CD4-positive, CD25-positive, alpha-beta regulatory T cell (primary cell): ENCODE measurements at regions not wholly inside any gene's neighbourhood (a gene's known extent, or its start where the extent isn't known, plus 50 kb on each side); places are given as distances from the start of the nearest gene placed in this dataset.

Experiments
- ATAC-seq, 2 donors: fragments of 150-1000 bp; cut with Tn5 transposase; one replicate each; pipeline ENCODE4 v1.10.0; 2021; ENCODE audit warnings: low read depth in 2 of 2, moderate number of reproducible peaks in 2 of 2, moderate library complexity in 1 of 2
- DNase-seq, 3 donors: peaks; one replicate each; pipeline versions ENCODE4 v3.0.0 to v3.0.0-alpha.2; 2012 to 2022; ENCODE audit warnings: mixed read lengths in 1 of 3
- H3K27ac ChIP-seq: one replicate; pipeline ENCODE4 v1.7.0; 2013; ENCODE audit warnings: mild to moderate bottlenecking, low read length; ENCODE audit not compliant: insufficient read depth, poor library complexity, severe bottlenecking
- H3K27me3 ChIP-seq: one replicate; pipeline ENCODE4 v1.7.0; 2013; ENCODE audit warnings: low read length; ENCODE audit not compliant: control insufficient read depth, insufficient read depth
- H3K36me3 ChIP-seq: one replicate; pipeline ENCODE4 v1.7.0; 2013; ENCODE audit warnings: mild to moderate bottlenecking, low read length, moderate library complexity; ENCODE audit not compliant: control insufficient read depth, insufficient read depth
- H3K4me1 ChIP-seq: 2 replicates; pipeline ENCODE4 v1.7.0; 2013; ENCODE audit warnings: mild to moderate bottlenecking, low read length; ENCODE audit not compliant: insufficient read depth, control insufficient read depth, poor library complexity, severe bottlenecking
- H3K4me3 ChIP-seq: one replicate; pipeline ENCODE4 v1.7.0; 2013; ENCODE audit warnings: low read depth, mild to moderate bottlenecking, low read length, moderate library complexity
- H3K9me3 ChIP-seq, 2 experiments: 1 replicate in 1 of 2; 2 replicates in 1 of 2; pipeline ENCODE4 v1.7.0; 2013; ENCODE audit warnings: low read length in 2 of 2, mild to moderate bottlenecking in 1 of 2, moderate library complexity in 1 of 2; ENCODE audit not compliant: control insufficient read depth in 2 of 2
- H3K27ac Mint-ChIP-seq, 3 donors: one replicate each; pipeline ENCODE4 v1.8.0; 2020 to 2022; ENCODE audit warnings: mild to moderate bottlenecking in 3 of 3, mixed read lengths in 3 of 3, moderate library complexity in 2 of 3
- H3K27me3 Mint-ChIP-seq: one replicate; pipeline ENCODE4 v1.8.0; 2022; ENCODE audit warnings: mild to moderate bottlenecking, mixed read lengths
- H3K36me3 Mint-ChIP-seq: one replicate; pipeline ENCODE4 v1.8.0; 2020; ENCODE audit warnings: mixed read lengths
- H3K4me1 Mint-ChIP-seq, 4 donors: one replicate each; pipeline ENCODE4 v1.8.0; 2020 to 2022; ENCODE audit warnings: mixed read lengths in 4 of 4, mild to moderate bottlenecking in 1 of 4
- H3K4me3 Mint-ChIP-seq, 4 donors: one replicate each; pipeline ENCODE4 v1.8.0; 2020 to 2022; ENCODE audit warnings: mild to moderate bottlenecking in 4 of 4, mixed read lengths in 4 of 4, moderate library complexity in 3 of 4
- H3K9me3 Mint-ChIP-seq, 7 donors: one replicate each; pipeline ENCODE4 v1.8.0; 2020 to 2022; ENCODE audit warnings: mixed read lengths in 7 of 7, mild to moderate bottlenecking in 3 of 7, moderate library complexity in 2 of 7

DNA sequence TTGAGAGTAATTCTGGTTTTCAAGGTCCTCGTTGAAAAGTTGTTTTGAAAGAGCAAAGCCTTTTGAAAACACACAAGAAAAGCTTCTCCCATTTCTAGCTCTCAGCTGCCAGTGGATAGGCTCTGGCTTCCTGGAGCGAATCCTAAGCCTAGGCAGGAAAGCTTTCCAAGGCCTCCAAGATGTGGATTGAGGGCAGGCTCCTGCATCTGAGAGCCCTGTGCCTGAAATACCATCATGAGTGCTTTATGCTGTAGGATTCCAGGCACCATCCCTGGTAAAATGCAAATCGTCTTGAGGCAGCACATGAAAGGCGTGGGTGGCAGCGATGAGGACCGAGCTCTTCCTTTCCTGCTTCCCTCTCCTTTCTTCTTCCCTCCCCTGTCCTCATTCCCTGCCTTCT, 60.7 kb upstream of the CORO2B start:
- Mint-ChIP-seq H3K27ac (no peak overlapping the region), H3K36me3 (no peaks in the 10 kb centered on the region), H3K9me3 (peaks cover 0 to 7% (median 3%) of the 10 kb centered on the region in 7 donors), H3K27me3 (peaks cover 29% of the 10 kb centered on the region), H3K4me1 (no peaks in the 10 kb centered on the region), H3K4me3 (no peak overlapping the region)
- H3K4me3 ChIP-seq, result no peak overlapping the region
- H3K36me3 ChIP-seq, result no peaks in the 10 kb centered on the region
- no peak for ATAC-seq
- H3K4me1 ChIP-seq, result no peaks in the 10 kb centered on the region
- no peak for DNase-seq
- H3K9me3 ChIP-seq, result no peaks in the 10 kb centered on the region
- peaks cover 4% of the 10 kb centered on the region for H3K27me3 ChIP-seq
- H3K27ac ChIP-seq, result no peak overlapping the region

DNA sequence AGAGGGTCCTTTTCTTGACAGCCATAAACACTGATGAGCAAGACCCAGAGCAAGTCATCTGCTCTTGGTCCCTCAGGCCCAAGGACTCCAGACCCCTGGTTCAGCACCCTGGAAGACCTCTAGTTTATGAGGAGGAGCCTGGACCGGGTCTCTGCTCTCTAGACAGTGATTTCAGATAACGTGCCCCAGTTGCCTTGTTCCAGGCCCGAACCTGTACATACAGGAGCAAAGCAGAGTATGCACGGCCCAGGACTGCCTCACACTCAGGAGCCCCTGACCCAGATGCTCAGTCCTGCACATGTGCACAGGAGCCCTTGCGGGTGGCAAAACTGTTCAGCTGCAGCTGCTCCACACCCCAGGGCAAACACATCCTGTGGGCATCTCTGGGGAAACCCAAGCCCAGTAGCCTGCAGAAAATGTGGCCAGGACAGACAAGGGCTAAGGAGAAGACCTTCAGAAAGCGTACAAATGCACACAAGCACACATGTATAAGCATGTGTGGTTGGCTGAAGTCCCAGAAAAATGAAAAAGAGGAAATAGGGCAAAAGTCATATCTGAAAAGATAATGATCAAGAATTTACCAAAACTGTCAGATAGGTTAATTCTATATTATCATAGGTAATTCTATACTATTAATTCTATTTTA, 59.9 kb upstream of the CORO2B start:
- DNase-seq, result no peak
- H3K27me3 Mint-ChIP-seq, result peaks cover 31% of the 10 kb centered on the region
- H3K4me3 Mint-ChIP-seq, result no peak overlapping the region
- H3K27ac Mint-ChIP-seq, result no peak overlapping the region
- no peaks in the 10 kb centered on the region for H3K4me1 Mint-ChIP-seq
- no peaks in the 10 kb centered on the region for H3K36me3 Mint-ChIP-seq
- H3K27me3 ChIP-seq, result peaks cover 4% of the 10 kb centered on the region
- no peak overlapping the region for H3K4me3 ChIP-seq
- no peak overlapping the region for H3K27ac ChIP-seq
- no peak for ATAC-seq
- H3K4me1 ChIP-seq, result no peaks in the 10 kb centered on the region
- H3K9me3 Mint-ChIP-seq, result peaks cover 0 to under 1% (median 0%) of the 10 kb centered on the region in 7 donors
- H3K9me3 ChIP-seq, result no peaks in the 10 kb centered on the region
- H3K36me3 ChIP-seq, result no peaks in the 10 kb centered on the region

DNA sequence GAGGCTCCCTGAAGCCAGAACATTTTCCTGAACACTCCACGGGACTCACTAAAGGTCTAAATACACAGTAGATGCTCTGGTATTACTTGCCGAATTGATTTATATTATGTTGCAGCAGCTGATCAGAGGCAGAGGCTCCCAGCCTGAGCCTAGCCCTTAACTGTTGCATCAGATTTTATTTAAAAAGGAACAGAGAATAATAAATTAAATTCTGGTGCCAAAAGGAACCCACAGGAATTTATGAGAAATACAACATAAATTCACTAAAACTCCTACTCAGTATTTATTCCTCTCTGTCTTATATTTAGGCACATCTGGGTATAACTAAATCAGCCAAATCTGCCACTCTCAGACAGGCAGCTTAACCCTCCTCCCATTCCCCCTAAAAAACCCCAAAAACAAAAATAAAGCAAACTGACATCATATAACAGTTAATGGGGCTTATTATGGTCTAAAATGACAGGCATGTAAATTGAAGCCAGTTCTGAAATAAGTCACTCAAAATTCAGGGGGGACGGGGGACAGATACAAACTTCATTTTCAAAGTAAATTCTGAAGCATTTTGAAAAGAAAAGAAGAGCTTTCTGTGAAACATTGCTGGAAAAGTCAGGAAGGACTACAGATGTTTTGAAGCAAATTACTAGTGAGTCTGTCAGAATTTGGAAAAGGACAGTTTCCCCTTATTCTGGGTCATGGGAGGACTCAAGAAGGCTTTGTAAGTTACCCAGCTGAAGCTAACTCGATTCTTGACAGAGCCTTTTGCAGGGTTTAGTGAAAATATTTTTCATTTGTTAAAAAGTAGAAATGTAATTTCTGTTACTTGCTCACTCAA, 53.8 kb upstream of the CORO2B start:
- no peaks in the 10 kb centered on the region for H3K36me3 ChIP-seq
- no peak overlapping the region for H3K4me3 ChIP-seq
- no peaks in the 10 kb centered on the region for H3K9me3 ChIP-seq
- Mint-ChIP-seq H3K27ac (no peak overlapping the region), H3K27me3 (peaks cover 62% of the 10 kb centered on the region), H3K36me3 (no peaks in the 10 kb centered on the region), H3K4me3 (no peak overlapping the region), H3K4me1 (peaks cover 0 to 3% (median 2%) of the 10 kb centered on the region in 4 donors), H3K9me3 (no peaks in the 10 kb centered on the region)
- H3K4me1 ChIP-seq, result no peaks in the 10 kb centered on the region
- DNase-seq (no peak), ATAC-seq (no peak)
- peaks cover 7% of the 10 kb centered on the region for H3K27me3 ChIP-seq
- no peak overlapping the region for H3K27ac ChIP-seq

DNA sequence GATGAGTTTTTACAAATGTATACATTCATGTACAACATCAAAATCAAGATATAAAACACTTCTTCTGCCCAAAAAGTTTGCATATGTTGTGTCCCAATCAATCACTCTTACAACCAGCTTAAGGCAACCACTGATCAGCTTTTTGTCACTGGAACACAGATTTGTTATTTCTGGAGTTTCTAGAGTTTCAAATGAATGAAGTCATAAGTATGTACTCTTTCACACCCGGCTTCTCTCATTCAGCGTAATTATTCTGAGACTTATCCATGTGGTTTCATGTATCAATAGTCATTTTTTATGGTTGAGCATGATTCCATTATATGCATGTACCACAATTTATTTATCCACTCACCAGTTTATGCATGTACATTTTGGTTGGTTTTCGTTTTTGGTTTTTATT, 53.0 kb upstream of the CORO2B start:
- Histone ChIP-seq H3K4me3 (no peak overlapping the region), H3K27me3 (peaks cover 7% of the 10 kb centered on the region), H3K9me3 (no peaks in the 10 kb centered on the region), H3K4me1 (no peaks in the 10 kb centered on the region), H3K36me3 (no peaks in the 10 kb centered on the region), H3K27ac (no peak overlapping the region)
- Mint-ChIP-seq H3K36me3 (no peaks in the 10 kb centered on the region), H3K9me3 (peaks cover 0 to 2% (median 0%) of the 10 kb centered on the region in 7 donors), H3K4me1 (peaks cover 0 to 3% (median 2%) of the 10 kb centered on the region in 4 donors), H3K4me3 (no peak overlapping the region), H3K27me3 (peaks cover 61% of the 10 kb centered on the region), H3K27ac (no peak overlapping the region)
- no peak for ATAC-seq
- DNase-seq, result no peak

DNA sequence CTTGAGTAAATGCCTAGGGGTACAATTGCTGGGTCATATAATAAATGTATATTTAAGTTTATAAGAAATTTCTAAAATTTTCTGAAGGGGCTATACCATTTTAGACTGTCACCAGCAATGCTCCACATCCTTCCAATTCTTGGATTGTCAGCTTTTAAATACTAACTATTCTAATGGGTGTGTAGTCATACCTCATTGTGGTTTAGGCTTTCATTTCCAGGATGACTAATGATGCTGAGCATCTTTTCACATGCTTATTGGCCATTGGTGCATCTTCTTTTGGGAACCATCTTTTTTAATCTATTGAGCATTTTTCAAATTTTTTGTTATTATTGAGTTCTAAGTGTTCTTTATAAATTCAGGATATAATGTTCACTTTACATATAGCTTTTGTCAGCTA, 52.5 kb upstream of the CORO2B start:
- Histone ChIP-seq H3K4me1 (no peaks in the 10 kb centered on the region), H3K9me3 (no peaks in the 10 kb centered on the region), H3K27ac (no peak overlapping the region), H3K27me3 (peaks cover 7% of the 10 kb centered on the region), H3K36me3 (no peaks in the 10 kb centered on the region), H3K4me3 (no peak overlapping the region)
- Mint-ChIP-seq H3K4me1 (peaks cover 0 to 3% (median 2%) of the 10 kb centered on the region in 4 donors), H3K9me3 (peaks cover 0 to 6% (median 0%) of the 10 kb centered on the region in 7 donors), H3K27me3 (peaks cover 62% of the 10 kb centered on the region), H3K4me3 (no peak overlapping the region), H3K36me3 (no peaks in the 10 kb centered on the region), H3K27ac (no peak overlapping the region)
- DNase-seq (peak in 1 of 3 donors; percentile 14), ATAC-seq (no peak)

DNA sequence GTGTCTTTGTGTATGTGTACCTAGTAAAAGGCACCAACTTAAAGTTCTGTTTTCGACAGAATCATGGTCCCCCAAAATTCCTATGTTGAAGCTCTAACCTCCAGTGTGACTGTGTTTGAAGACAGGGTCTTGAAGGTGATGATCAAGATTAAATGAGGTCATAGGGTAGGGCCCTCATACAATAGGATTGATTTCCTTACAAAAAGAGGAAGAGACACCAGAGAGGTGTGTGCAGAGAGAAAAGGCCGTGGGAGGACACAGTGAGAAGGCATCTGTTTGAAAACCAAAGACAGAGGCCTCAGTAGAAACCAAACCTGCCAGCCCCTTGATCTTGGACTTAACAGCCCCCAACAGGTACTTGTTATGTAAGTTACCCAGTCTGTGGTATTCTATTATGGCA, 52.0 kb upstream of the CORO2B start:
- no peaks in the 10 kb centered on the region for H3K36me3 Mint-ChIP-seq
- Histone ChIP-seq H3K27me3 (peaks cover 7% of the 10 kb centered on the region), H3K4me3 (no peak overlapping the region), H3K27ac (no peak overlapping the region), H3K36me3 (no peaks in the 10 kb centered on the region), H3K4me1 (no peaks in the 10 kb centered on the region), H3K9me3 (peaks cover 0 to 3% of the 10 kb centered on the region in 2 experiments)
- H3K27ac Mint-ChIP-seq, result no peak overlapping the region
- DNase-seq, result no peak
- H3K4me1 Mint-ChIP-seq, result peaks cover 0 to 3% (median 2%) of the 10 kb centered on the region in 4 donors
- H3K9me3 Mint-ChIP-seq, result peaks cover 0 to 8% (median 0%) of the 10 kb centered on the region in 7 donors
- H3K27me3 Mint-ChIP-seq, result peaks cover 62% of the 10 kb centered on the region
- no peak overlapping the region for H3K4me3 Mint-ChIP-seq
- ATAC-seq, result no peak

DNA sequence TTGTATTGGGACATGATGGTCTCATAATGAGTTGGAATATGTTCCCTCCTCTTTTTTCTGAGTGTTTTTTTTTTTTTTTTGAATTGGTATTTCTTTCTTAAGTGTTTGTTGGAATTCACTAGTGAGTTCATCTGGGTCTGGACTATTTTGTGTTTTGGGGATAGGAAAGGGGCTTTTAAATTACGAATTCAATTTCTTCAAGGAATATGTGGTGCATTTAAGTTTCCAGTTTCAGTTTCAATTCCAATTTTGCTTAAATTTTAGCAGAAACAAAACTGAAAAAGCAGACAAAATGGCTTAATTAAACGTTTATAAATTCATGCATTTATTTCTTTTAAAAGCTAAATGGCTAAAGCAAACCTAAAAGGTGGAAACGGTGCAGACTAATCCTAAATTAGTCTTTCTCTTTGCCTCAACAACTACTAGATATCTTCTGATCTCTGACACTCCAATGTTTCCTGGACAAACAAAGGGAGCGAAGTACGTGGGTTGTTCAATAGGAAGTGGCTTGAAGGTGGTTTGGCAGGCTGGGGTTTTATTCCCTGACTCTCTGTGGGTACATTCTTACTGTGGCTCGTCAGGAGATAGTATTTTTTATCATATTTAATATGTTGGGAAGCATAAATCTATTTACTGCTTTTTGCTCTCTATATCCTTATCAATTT, 50.0 kb upstream of the CORO2B start:
- peak overlapping the region in 1 of 3 donors; percentile 15 for H3K27ac Mint-ChIP-seq
- H3K4me3 Mint-ChIP-seq, result no peak overlapping the region
- ATAC-seq, result no peak
- peaks cover 7% of the 10 kb centered on the region for H3K27me3 ChIP-seq
- no peaks in the 10 kb centered on the region for H3K4me1 ChIP-seq
- no peak overlapping the region for H3K4me3 ChIP-seq
- H3K36me3 Mint-ChIP-seq, result peaks cover 5% of the 10 kb centered on the region
- H3K9me3 ChIP-seq, result peaks cover 10 to 15% of the 10 kb centered on the region in 2 experiments
- DNase-seq, result no peak
- no peaks in the 10 kb centered on the region for H3K36me3 ChIP-seq
- peaks cover 0 to 3% (median 2%) of the 10 kb centered on the region in 4 donors for H3K4me1 Mint-ChIP-seq
- H3K9me3 Mint-ChIP-seq, result peaks cover 0 to 19% (median 4%) of the 10 kb centered on the region in 7 donors
- H3K27me3 Mint-ChIP-seq, result peaks cover 60% of the 10 kb centered on the region
- no peak overlapping the region for H3K27ac ChIP-seq
